GM21723 (cell line): ENCODE measurements at regions not wholly inside any gene's neighbourhood (a gene's known extent, or its start where the extent isn't known, plus 50 kb on each side); places are given as distances from the start of the nearest gene placed in this dataset.
"Not testable (repeated sequence)": the region's sequence is repeated elsewhere in the genome, so short reads cannot be mapped to it uniquely, and the experiment has no call there.

ENCODE experiments used
- ATAC-seq: cut with Tn5 transposase; IDR thresholded peaks from one replicate; pipeline ENCODE4 v1.9.1; 2021; ENCODE audit warnings: mild to moderate bottlenecking, moderate library complexity; ENCODE audit not compliant: unreplicated experiment

- ATAC-seq: no peak
Measured at GRCh38 chr12:22115711-22116110, 69.7 kb downstream of the CMAS start.

GRCh38 chr12:22116376-22116775 is 70.4 kb downstream of the CMAS start:
- ATAC-seq: no peak

- no peak for ATAC-seq
Measured at GRCh38 chr12:22117563-22118237, 71.7 kb downstream of the CMAS start.

- no peak for ATAC-seq
Measured at GRCh38 chr12:22118238-22118790, 72.3 kb downstream of the CMAS start.

- peak; percentile 69 for ATAC-seq
Measured at GRCh38 chr12:22121224-22121623, 75.2 kb downstream of the CMAS start.

GRCh38 chr12:22122359-22122758 is 76.3 kb downstream of the CMAS start:
- ATAC-seq: no peak

GRCh38 chr12:22124987-22125386 is 79.0 kb downstream of the CMAS start:
- ATAC-seq: no peak

GRCh38 chr12:22126101-22126500 is 80.1 kb downstream of the CMAS start:
- ATAC-seq: not testable (repeated sequence)

GRCh38 chr12:22126758-22127157 is 80.7 kb downstream of the CMAS start:
- no peak for ATAC-seq

- ATAC-seq: no peak
Measured at GRCh38 chr12:22130671-22131070, 84.7 kb downstream of the CMAS start.

GRCh38 chr12:22136604-22137117 is 90.6 kb downstream of the CMAS start:
- ATAC-seq: not testable (repeated sequence)
